Neuronal stem cell (in vitro differentiated cells): ENCODE measurements at regions not wholly inside any gene's neighbourhood (a gene's known extent, or its start where the extent isn't known, plus 50 kb on each side); places are given as distances from the start of the nearest gene placed in this dataset.

ENCODE experiments used
- DNase-seq: peaks from one replicate; pipeline ENCODE4 v3.0.0-alpha.2; 2013; ENCODE audit warnings: low spot score
- H2AFZ ChIP-seq: one replicate; pipeline ENCODE4 v1.6.1; 2013; ENCODE audit warnings: mild to moderate bottlenecking, low read length, inconsistent platforms
- H2AK5ac ChIP-seq: 2 replicates; pipeline ENCODE4 v1.6.1; 2013; ENCODE audit warnings: low read depth, mild to moderate bottlenecking, inconsistent platforms, low read length, moderate library complexity, mixed read lengths
- H2BK120ac ChIP-seq: 2 replicates; pipeline ENCODE4 v1.6.1; 2013; ENCODE audit warnings: low read depth, mild to moderate bottlenecking, inconsistent platforms, low read length, moderate library complexity, mixed read lengths
- H2BK12ac ChIP-seq: one replicate; pipeline ENCODE4 v1.6.1; 2013; ENCODE audit warnings: low read length, inconsistent platforms
- H2BK15ac ChIP-seq: 2 replicates; pipeline ENCODE4 v1.6.1; 2013; ENCODE audit warnings: mild to moderate bottlenecking, low read length, inconsistent platforms, mixed read lengths
- H2BK5ac ChIP-seq: one replicate; pipeline ENCODE4 v1.6.1; 2013; ENCODE audit warnings: inconsistent platforms, mild to moderate bottlenecking, low read length, moderate library complexity
- H3K14ac ChIP-seq: one replicate; pipeline ENCODE4 v1.6.1; 2013; ENCODE audit warnings: low read length, inconsistent platforms
- H3K18ac ChIP-seq: 2 replicates; pipeline ENCODE4 v1.6.1; 2013; ENCODE audit warnings: low read length, inconsistent platforms
- H3K23ac ChIP-seq: 2 replicates; pipeline ENCODE4 v1.6.1; 2013; ENCODE audit warnings: low read depth, mild to moderate bottlenecking, mixed read lengths, low read length, inconsistent platforms; ENCODE audit not compliant: poor library complexity
- H3K27ac ChIP-seq: replicated peaks from 3 replicates; pipeline ENCODE4 v1.5.1; 2013; ENCODE audit warnings: low read length, inconsistent platforms
- H3K27me3 ChIP-seq, 3 experiments: 2 replicates each; pipeline ENCODE4 v1.6.1; 2013; ENCODE audit warnings: low read length in 3 of 3, mild to moderate bottlenecking in 2 of 3, inconsistent platforms in 1 of 3, low read depth in 1 of 3, mixed read lengths in 1 of 3, moderate library complexity in 1 of 3; ENCODE audit not compliant: control insufficient read depth in 3 of 3, insufficient read depth in 3 of 3
- H3K36me3 ChIP-seq, 2 donors: replicated peaks in 1 of 2; 2 replicates each; pipeline ENCODE4 v1.6.1; 2013; ENCODE audit warnings: low read length in 2 of 2; ENCODE audit not compliant: control insufficient read depth in 2 of 2, insufficient read depth in 2 of 2
- H3K4ac ChIP-seq: 2 replicates; pipeline ENCODE4 v1.6.1; 2013; ENCODE audit warnings: inconsistent platforms, mild to moderate bottlenecking, low read length, moderate library complexity
- H3K4me1 ChIP-seq, 2 donors: 1 replicate in 1 of 2; 2 replicates in 1 of 2; pipeline ENCODE4 v1.6.1; 2013; ENCODE audit warnings: low read length in 2 of 2, low read depth in 1 of 2; ENCODE audit not compliant: control insufficient read depth in 2 of 2, insufficient read depth in 1 of 2
- H3K4me2 ChIP-seq: one replicate; pipeline ENCODE4 v1.6.1; 2013; ENCODE audit warnings: mild to moderate bottlenecking, low read length, inconsistent platforms; ENCODE audit not compliant: insufficient read depth, poor library complexity, severe bottlenecking
- H3K4me3 ChIP-seq, 2 donors: 2 replicates each; pipeline ENCODE4 v1.5.1; 2013; ENCODE audit warnings: low read length in 2 of 2, mild to moderate bottlenecking in 2 of 2, inconsistent platforms in 1 of 2, moderate library complexity in 1 of 2
- H3K79me1 ChIP-seq: one replicate; pipeline ENCODE4 v1.6.1; 2013; ENCODE audit warnings: low read depth, mild to moderate bottlenecking, inconsistent platforms, low read length, moderate library complexity
- H3K9ac ChIP-seq: one replicate; pipeline ENCODE4 v1.6.1; 2013; ENCODE audit warnings: mild to moderate bottlenecking, low read depth, low read length, inconsistent platforms; ENCODE audit not compliant: poor library complexity
- H3K9me3 ChIP-seq, 2 donors: replicated peaks in 1 of 2; 2 replicates each; pipeline versions ENCODE3 to v1.6.1; 2013; ENCODE audit warnings: low read length in 2 of 2, mild to moderate bottlenecking in 2 of 2, inconsistent platforms in 1 of 2, low read depth in 1 of 2, mixed read lengths in 1 of 2, moderate library complexity in 1 of 2; ENCODE audit not compliant: control insufficient read depth in 2 of 2, insufficient read depth in 1 of 2
- H4K8ac ChIP-seq: one replicate; pipeline ENCODE4 v1.6.1; 2013; ENCODE audit warnings: low read depth, mild to moderate bottlenecking, inconsistent platforms, low read length, moderate library complexity
- H4K91ac ChIP-seq: one replicate; pipeline ENCODE4 v1.6.1; 2013; ENCODE audit warnings: low read length, low read depth, mild to moderate bottlenecking, inconsistent platforms; ENCODE audit not compliant: poor library complexity
- WGBS, 2 donors: extraction: QIAGEN DNeasy Blood & Tissue Kit; methylation state at CpG; one replicate each; pipeline ENCODE4 v1.1.7; 2013; ENCODE audit warnings: missing lambda C conversion rate in 2 of 2, mixed read lengths in 1 of 2; ENCODE audit not compliant: insufficient read length in 2 of 2, insufficient replicate concordance in 1 of 2; ENCODE audit errors: extremely low coverage in 2 of 2; 5-methylcytosine and 5-hydroxymethylcytosine counted together

DNA sequence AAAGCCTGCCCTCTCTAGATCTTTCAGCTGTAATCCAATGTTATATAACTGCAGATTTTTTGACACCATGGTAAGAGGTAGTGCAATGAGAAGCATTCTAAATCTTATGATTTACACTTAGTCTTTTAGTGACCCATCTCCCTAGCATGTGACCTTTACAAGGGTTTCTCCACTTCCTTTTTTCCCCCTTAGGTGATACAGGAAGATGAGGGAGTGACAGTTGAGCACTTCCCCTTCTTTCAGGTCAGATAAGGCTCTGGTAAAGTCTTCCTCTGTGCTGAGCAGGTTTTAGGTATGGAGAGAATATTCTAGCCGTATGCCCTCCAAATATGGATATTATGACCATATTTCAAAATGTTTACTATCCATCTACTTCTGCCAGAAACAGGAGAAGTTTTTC is 753.6 kb downstream of the JRKL start:
- no peaks in the 10 kb centered on the region for H3K27me3 ChIP-seq
- H2BK120ac ChIP-seq, result no peak overlapping the region
- H3K4me1 ChIP-seq, result no peaks in the 10 kb centered on the region
- H3K23ac ChIP-seq, result no peak overlapping the region
- H2BK15ac ChIP-seq, result no peak overlapping the region
- H3K27ac ChIP-seq, result no peak overlapping the region
- no peak overlapping the region for H3K4ac ChIP-seq
- no peak overlapping the region for H3K14ac ChIP-seq
- H2AK5ac ChIP-seq, result no peak overlapping the region
- no peak overlapping the region for H3K4me2 ChIP-seq
- H2BK5ac ChIP-seq, result no peak overlapping the region
- WGBS, 2 donors, result no CpG with 5 or more reads among the region's 1 CpG
- no peak overlapping the region for H3K4me3 ChIP-seq
- no peak overlapping the region for H2BK12ac ChIP-seq
- H3K9me3 ChIP-seq, result no peaks in the 10 kb centered on the region
- no peak overlapping the region for H2AFZ ChIP-seq
- no peak overlapping the region for H3K18ac ChIP-seq
- H3K9ac ChIP-seq, result no peak overlapping the region
- DNase-seq, result no peak
- H3K79me1 ChIP-seq, result no peaks in the 10 kb centered on the region
- no peak overlapping the region for H4K91ac ChIP-seq
- H3K36me3 ChIP-seq, result no peaks in the 10 kb centered on the region
- no peak overlapping the region for H4K8ac ChIP-seq

DNA sequence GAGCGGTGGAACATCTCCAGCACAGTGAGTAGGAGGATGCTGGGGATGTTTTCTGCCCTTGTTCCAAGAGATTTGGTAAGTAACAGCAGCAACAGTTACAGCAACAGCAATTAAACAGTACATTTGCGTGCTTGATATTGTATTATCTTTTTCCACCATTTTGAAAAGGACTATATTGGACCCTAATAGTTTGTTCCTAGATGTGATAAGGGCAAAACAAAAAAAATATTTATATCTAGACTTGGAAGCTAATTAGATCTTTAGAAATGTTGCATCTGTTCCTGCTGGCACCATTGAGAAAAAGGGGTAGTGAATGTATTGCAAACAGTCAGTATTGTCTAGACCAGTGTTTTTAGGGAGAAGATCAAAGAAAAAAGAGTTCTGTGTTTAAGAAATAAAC is 759.9 kb downstream of the JRKL start:
- Histone ChIP-seq H2BK12ac (no peak overlapping the region), H4K8ac (no peak overlapping the region), H3K36me3 (no peaks in the 10 kb centered on the region), H3K4me1 (no peaks in the 10 kb centered on the region), H3K4me3 (no peak overlapping the region), H4K91ac (no peak overlapping the region), H3K9ac (no peak overlapping the region), H3K27ac (no peak overlapping the region), H3K23ac (no peak overlapping the region), H3K79me1 (no peaks in the 10 kb centered on the region), H3K9me3 (no peaks in the 10 kb centered on the region), H2BK5ac (no peak overlapping the region), H2BK15ac (no peak overlapping the region), H2AK5ac (no peak overlapping the region), H3K18ac (no peak overlapping the region), H3K4me2 (no peak overlapping the region), H2AFZ (no peak overlapping the region), H3K14ac (no peak overlapping the region), H2BK120ac (no peak overlapping the region), H3K4ac (no peak overlapping the region), H3K27me3 (no peaks in the 10 kb centered on the region)
- no peak for DNase-seq
- WGBS, 2 donors, result no CpG with 5 or more reads among the region's 2 CpGs

- no peak overlapping the region for H3K27ac ChIP-seq
- no CpG with 5 or more reads among the region's 2 CpGs for WGBS, 2 donors
Measured at GRCh38 chr11:97157221-97157740, 767.5 kb downstream of the JRKL start.

DNA sequence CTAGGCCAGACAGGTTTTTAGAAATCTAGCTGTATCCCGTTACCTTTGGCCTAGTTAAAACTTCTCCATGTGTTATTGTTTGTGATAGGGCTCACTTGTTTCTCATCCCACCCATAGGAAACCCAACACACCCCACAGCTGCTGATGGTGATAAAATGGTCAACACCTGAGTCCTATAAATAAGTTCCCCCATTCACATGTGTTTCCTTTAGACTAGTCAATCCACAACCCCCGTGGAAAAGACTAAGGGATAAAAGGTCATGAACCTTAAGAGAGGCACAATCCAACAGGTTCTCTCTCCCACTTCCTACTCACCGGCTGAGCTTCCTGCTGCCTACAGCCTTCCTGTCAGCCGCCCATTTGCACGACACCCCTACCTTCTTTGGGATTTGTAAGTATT is 768.4 kb downstream of the JRKL start:
- no CpG with 5 or more reads among the region's 5 CpGs for WGBS, 2 donors

More at GRCh38 chr11:97157221-97157740, 767.5 kb downstream of the JRKL start:
- H2BK15ac ChIP-seq, result no peak overlapping the region
- H3K36me3 ChIP-seq, result no peaks in the 10 kb centered on the region
- no peak overlapping the region for H3K23ac ChIP-seq
- H2BK120ac ChIP-seq, result no peak overlapping the region
- no peak for DNase-seq
- no peak overlapping the region for H3K4me3 ChIP-seq
- no peak overlapping the region for H2BK5ac ChIP-seq
- no peak overlapping the region for H3K4me2 ChIP-seq
- no peak overlapping the region for H4K91ac ChIP-seq
- no peak overlapping the region for H2AK5ac ChIP-seq
- H3K79me1 ChIP-seq, result no peaks in the 10 kb centered on the region
- H3K4ac ChIP-seq, result no peak overlapping the region
- H3K9ac ChIP-seq, result no peak overlapping the region
- H3K4me1 ChIP-seq, result no peaks in the 10 kb centered on the region
- no peaks in the 10 kb centered on the region for H3K27me3 ChIP-seq
- no peak overlapping the region for H3K14ac ChIP-seq
- no peaks in the 10 kb centered on the region for H3K9me3 ChIP-seq
- no peak overlapping the region for H3K18ac ChIP-seq
- no peak overlapping the region for H4K8ac ChIP-seq
- H2BK12ac ChIP-seq, result no peak overlapping the region
- H2AFZ ChIP-seq, result no peak overlapping the region

More for the DNA sequence above, 768.4 kb downstream of the JRKL start:
- Histone ChIP-seq H2BK15ac (no peak overlapping the region), H2AK5ac (no peak overlapping the region), H2BK120ac (no peak overlapping the region), H3K4me3 (no peak overlapping the region), H4K91ac (no peak overlapping the region), H3K27me3 (no peaks in the 10 kb centered on the region), H3K4ac (no peak overlapping the region), H2AFZ (no peak overlapping the region), H3K14ac (no peak overlapping the region), H4K8ac (no peak overlapping the region), H2BK12ac (no peak overlapping the region), H3K27ac (no peak overlapping the region), H3K79me1 (no peaks in the 10 kb centered on the region), H3K36me3 (no peaks in the 10 kb centered on the region), H3K9me3 (no peaks in the 10 kb centered on the region), H2BK5ac (no peak overlapping the region), H3K18ac (no peak overlapping the region), H3K9ac (no peak overlapping the region), H3K4me2 (no peak overlapping the region), H3K4me1 (no peaks in the 10 kb centered on the region), H3K23ac (no peak overlapping the region)
- no peak for DNase-seq
